MM.1S (cell line): ENCODE measurements at regions not wholly inside any gene's neighbourhood (a gene's known extent, or its start where the extent isn't known, plus 50 kb on each side); places are given as distances from the start of the nearest gene placed in this dataset.

Experiments used
- DNase-seq: peaks from one replicate; pipeline ENCODE4 v3.0.0-alpha.2; 2015
- H2AFZ ChIP-seq: fragments of 300-600 bp; sonication (generic); 2 replicates; pipeline ENCODE4 v1.6.0; 2016; ENCODE audit warnings: antibody characterized with exemption, low read length
- H3F3A ChIP-seq: fragments of 300-600 bp; sonication (generic); 2 replicates; pipeline ENCODE4 v1.6.1; 2016; ENCODE audit warnings: mild to moderate bottlenecking, antibody characterized with exemption, low read length, moderate library complexity, mixed read lengths; ENCODE audit not compliant: insufficient read depth
- H3K27ac ChIP-seq: fragments of 300-600 bp; sonication (generic); 2 replicates; pipeline ENCODE4 v1.5.1; 2016; ENCODE audit warnings: mild to moderate bottlenecking, low read length
- H3K27me3 ChIP-seq: fragments of 300-600 bp; sonication (generic); replicated peaks from 2 replicates; pipeline ENCODE4 v1.6.0; 2016; ENCODE audit warnings: low read length; ENCODE audit not compliant: insufficient read depth
- H3K36me3 ChIP-seq: fragments of 300-600 bp; sonication (generic); replicated peaks from 2 replicates; pipeline ENCODE4 v1.6.1; 2016; ENCODE audit warnings: mild to moderate bottlenecking, low read length, mixed read lengths; ENCODE audit not compliant: insufficient read depth
- H3K4me1 ChIP-seq: fragments of 300-600 bp; sonication (generic); 2 replicates; pipeline ENCODE4 v1.6.1; 2016; ENCODE audit warnings: low read length, mixed read lengths
- H3K4me2 ChIP-seq: fragments of 300-600 bp; sonication (generic); 2 replicates; pipeline ENCODE4 v1.6.0; 2016; ENCODE audit warnings: low read depth, low read length
- H3K4me3 ChIP-seq: fragments of 300-600 bp; sonication (generic); 2 replicates; pipeline ENCODE4 v1.5.1; 2016; ENCODE audit warnings: low read length, mixed read lengths
- H3K79me2 ChIP-seq: fragments of 300-600 bp; sonication (generic); 2 replicates; pipeline ENCODE4 v1.6.1; 2016; ENCODE audit warnings: mixed run types, low read length, mixed read lengths
- H3K9ac ChIP-seq: fragments of 300-600 bp; sonication (generic); 2 replicates; pipeline ENCODE4 v1.6.1; 2016; ENCODE audit warnings: low read length, mixed read lengths
- H3K9me2 ChIP-seq: fragments of 300-600 bp; sonication (generic); replicated peaks from 2 replicates; pipeline ENCODE4 v1.6.1; 2016; ENCODE audit warnings: mild to moderate bottlenecking, low read length, mixed read lengths; ENCODE audit not compliant: insufficient read depth
- H3K9me3 ChIP-seq: fragments of 300-600 bp; sonication (generic); replicated peaks from 2 replicates; pipeline ENCODE4 v1.6.1; 2016; ENCODE audit warnings: mild to moderate bottlenecking, low read length, mixed read lengths; ENCODE audit not compliant: insufficient read depth
- H4K20me1 ChIP-seq: fragments of 300-600 bp; sonication (generic); 2 replicates; pipeline ENCODE4 v1.6.1; 2016; ENCODE audit warnings: mild to moderate bottlenecking, low read length, moderate library complexity, mixed read lengths; ENCODE audit not compliant: insufficient read depth
- CTCF ChIP-seq: fragments of 300-600 bp; sonication (generic); IDR thresholded peaks from 2 replicates; pipeline ENCODE4 v1.5.1; 2016; ENCODE audit warnings: antibody characterized with exemption, low read length, mixed read lengths
- EZH2 ChIP-seq: fragments of 300-600 bp; sonication (generic); optimal IDR thresholded peaks from 2 replicates; pipeline ENCODE3; 2017; ENCODE audit warnings: low read depth, mild to moderate bottlenecking, antibody characterized with exemption, low read length, mixed read lengths
- EZH2phosphoT487 ChIP-seq: fragments of 300-600 bp; sonication (generic); IDR thresholded peaks from 2 replicates; pipeline ENCODE4 v1.6.1; 2018; ENCODE audit warnings: antibody characterized with exemption, low read length

- Histone ChIP-seq H3K27ac (no peak overlapping the region), H3K9ac (no peak overlapping the region), H3K9me3 (no peaks in the 10 kb centered on the region), H3K27me3 (no peaks in the 10 kb centered on the region), H3K4me3 (no peak overlapping the region), H3K4me2 (no peak overlapping the region), H3K4me1 (no peaks in the 10 kb centered on the region), H2AFZ (no peak overlapping the region), H3K79me2 (no peaks in the 10 kb centered on the region), H3F3A (no peaks in the 10 kb centered on the region), H3K36me3 (no peaks in the 10 kb centered on the region), H3K9me2 (no peaks in the 10 kb centered on the region), H4K20me1 (no peaks in the 10 kb centered on the region)
- no peak for TF ChIP-seq EZH2phosphoT487
- TF ChIP-seq CTCF, result no peak
- no peak for TF ChIP-seq EZH2
- no peak for DNase-seq
These were observed 274.5 kb downstream of the PRR16 start for GRCh38 chr5:120738568-120738967.

DNA sequence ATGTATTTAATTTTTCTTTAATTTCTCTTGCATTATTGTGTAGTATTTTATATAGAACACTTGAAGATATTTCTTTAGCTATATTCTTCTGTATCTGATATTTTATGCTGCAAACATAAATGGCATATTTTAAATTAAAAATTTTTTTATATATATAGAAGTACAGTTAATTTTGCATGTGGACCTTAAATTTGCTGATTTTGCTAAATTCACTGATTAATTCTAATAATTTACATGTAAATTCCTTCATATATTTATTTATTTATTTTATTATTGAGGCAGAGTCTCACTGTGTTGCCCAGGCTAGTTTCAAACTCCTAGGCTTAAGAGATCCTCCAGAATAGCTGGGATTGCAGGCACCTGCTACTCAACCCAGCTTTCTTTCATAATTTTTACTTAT lies 276.9 kb downstream of the PRR16 start:
- H3K4me1 ChIP-seq, result no peaks in the 10 kb centered on the region
- H4K20me1 ChIP-seq, result no peaks in the 10 kb centered on the region
- no peak overlapping the region for H3K4me2 ChIP-seq
- no peak for DNase-seq
- no peaks in the 10 kb centered on the region for H3K9me2 ChIP-seq
- H3K27me3 ChIP-seq, result no peaks in the 10 kb centered on the region
- TF ChIP-seq EZH2phosphoT487, result no peak
- no peak for TF ChIP-seq EZH2
- no peak overlapping the region for H3K4me3 ChIP-seq
- H3K27ac ChIP-seq, result no peak overlapping the region
- H3K9ac ChIP-seq, result no peak overlapping the region
- no peaks in the 10 kb centered on the region for H3K79me2 ChIP-seq
- no peaks in the 10 kb centered on the region for H3K9me3 ChIP-seq
- no peaks in the 10 kb centered on the region for H3F3A ChIP-seq
- H3K36me3 ChIP-seq, result no peaks in the 10 kb centered on the region
- H2AFZ ChIP-seq, result no peak overlapping the region

GRCh38 chr5:120748474-120748873 lies 284.4 kb downstream of the PRR16 start:
- Histone ChIP-seq H3K27me3 (no peaks in the 10 kb centered on the region), H3K4me2 (no peak overlapping the region), H3K4me3 (no peak overlapping the region), H3K79me2 (no peaks in the 10 kb centered on the region), H3K9ac (no peak overlapping the region), H3K9me2 (no peaks in the 10 kb centered on the region), H3F3A (no peaks in the 10 kb centered on the region), H3K4me1 (no peaks in the 10 kb centered on the region), H4K20me1 (no peaks in the 10 kb centered on the region), H2AFZ (no peak overlapping the region), H3K9me3 (no peaks in the 10 kb centered on the region), H3K36me3 (no peaks in the 10 kb centered on the region), H3K27ac (no peak overlapping the region)
- no peak for DNase-seq
- no peak for TF ChIP-seq EZH2
- no peak for TF ChIP-seq EZH2phosphoT487
- TF ChIP-seq CTCF, result no peak

GRCh38 chr5:120749737-120750136 lies 285.6 kb downstream of the PRR16 start:
- Histone ChIP-seq H3F3A (no peaks in the 10 kb centered on the region), H3K27me3 (no peaks in the 10 kb centered on the region), H3K9ac (no peak overlapping the region), H3K27ac (no peak overlapping the region), H3K4me3 (no peak overlapping the region), H3K4me2 (no peak overlapping the region), H3K9me2 (no peaks in the 10 kb centered on the region), H3K9me3 (no peaks in the 10 kb centered on the region), H3K36me3 (no peaks in the 10 kb centered on the region), H3K4me1 (no peaks in the 10 kb centered on the region), H3K79me2 (no peaks in the 10 kb centered on the region), H4K20me1 (no peaks in the 10 kb centered on the region), H2AFZ (no peak overlapping the region)
- no peak for DNase-seq
- no peak for TF ChIP-seq EZH2phosphoT487
- TF ChIP-seq EZH2, result no peak
- TF ChIP-seq CTCF, result no peak
